ENCODE measurements at regions not wholly inside any gene's neighbourhood (a gene's known extent, or its start where the extent isn't known, plus 50 kb on each side); places are given as distances from the start of the nearest gene placed in this dataset.

- peak; percentile 51; the same call in 2 of the 3 replicates for ATAC-seq
- TF ChIP-seq ZFP30 (CRISPR knock-in tag; IDR thresholded peaks at IDR 0.05) = no peak
- TF ChIP-seq ARNTL (CRISPR knock-in tag; IDR thresholded peaks at IDR 0.05; ENCODE audit: borderline replicate concordance, low read depth) = no peak
- TF ChIP-seq CREB5 (CRISPR knock-in tag; IDR thresholded peaks at IDR 0.05; ENCODE audit: low read depth) = no peak
- TF ChIP-seq ESRRG (CRISPR knock-in tag; IDR thresholded peaks at IDR 0.05) = no peak
- TF ChIP-seq CSRNP3 (CRISPR knock-in tag; IDR thresholded peaks at IDR 0.05) = no peak
- TF ChIP-seq TOX (CRISPR knock-in tag; IDR thresholded peaks at IDR 0.05; ENCODE audit: borderline replicate concordance) = no peak
- no peak for TF ChIP-seq ISL1 (CRISPR knock-in tag; IDR thresholded peaks at IDR 0.05)
- no peak for TF ChIP-seq SNAI2 (CRISPR knock-in tag; IDR thresholded peaks at IDR 0.05)
- no peak for TF ChIP-seq CSDC2 (CRISPR knock-in tag; IDR thresholded peaks at IDR 0.05)
- TF ChIP-seq RARB (CRISPR knock-in tag; IDR thresholded peaks at IDR 0.05) = no peak
- no peak for TF ChIP-seq ZNF565 (CRISPR knock-in tag; conservative IDR thresholded peaks at IDR 0.05; ENCODE audit: low read depth)
- no peak for TF ChIP-seq OSR1 (CRISPR knock-in tag; IDR thresholded peaks at IDR 0.05)
- TF ChIP-seq PPARA (CRISPR knock-in tag; IDR thresholded peaks at IDR 0.05; ENCODE audit: borderline replicate concordance) = no peak
- TF ChIP-seq BACH2 (CRISPR knock-in tag; IDR thresholded peaks at IDR 0.05; ENCODE audit: borderline replicate concordance) = no peak
Observed at GRCh38 chr11:128379587-128380580, 207.5 kb downstream of the ETS1 start.

GRCh38 chr11:128375961-128376360 lies 211.4 kb downstream of the ETS1 start:
- TF ChIP-seq PATZ1 (CRISPR knock-in tag; IDR thresholded peaks at IDR 0.05; ENCODE audit: borderline replicate concordance) (no peak), ZNF8 (CRISPR knock-in tag; IDR thresholded peaks at IDR 0.05) (no peak), ESRRG (CRISPR knock-in tag; IDR thresholded peaks at IDR 0.05) (no peak), ZNF70 (CRISPR knock-in tag; IDR thresholded peaks at IDR 0.05) (no peak), OSR1 (CRISPR knock-in tag; IDR thresholded peaks at IDR 0.05) (no peak), RARB (CRISPR knock-in tag; IDR thresholded peaks at IDR 0.05) (no peak)
- ATAC-seq = peak; percentile 33; the same call in 1 of the 3 replicates

- TF ChIP-seq OSR1 (CRISPR knock-in tag; IDR thresholded peaks at IDR 0.05) (no peak), PPARA (CRISPR knock-in tag; IDR thresholded peaks at IDR 0.05; ENCODE audit: borderline replicate concordance) (no peak), CREB5 (CRISPR knock-in tag; IDR thresholded peaks at IDR 0.05; ENCODE audit: low read depth) (no peak), SNAI2 (CRISPR knock-in tag; IDR thresholded peaks at IDR 0.05) (no peak), TSHZ2 (CRISPR knock-in tag; IDR thresholded peaks at IDR 0.05) (no peak), ZC3H10 (CRISPR knock-in tag; IDR thresholded peaks at IDR 0.05) (no peak), ZNF70 (CRISPR knock-in tag; IDR thresholded peaks at IDR 0.05) (no peak), TCF4 (CRISPR knock-in tag; IDR thresholded peaks at IDR 0.05; ENCODE audit: borderline replicate concordance) (no peak), ZNF565 (CRISPR knock-in tag; conservative IDR thresholded peaks at IDR 0.05; ENCODE audit: low read depth) (no peak), ISL1 (CRISPR knock-in tag; IDR thresholded peaks at IDR 0.05) (no peak), GLIS3 (CRISPR knock-in tag; IDR thresholded peaks at IDR 0.05) (no peak), ZFP3 (CRISPR knock-in tag; IDR thresholded peaks at IDR 0.05) (no peak), BACH2 (CRISPR knock-in tag; IDR thresholded peaks at IDR 0.05; ENCODE audit: borderline replicate concordance) (no peak), RARB (CRISPR knock-in tag; IDR thresholded peaks at IDR 0.05) (no peak)
- no peak for ATAC-seq
Observed at GRCh38 chr11:128374026-128374425, 213.3 kb downstream of the ETS1 start.
